HCT116 (cell line): ENCODE measurements at regions not wholly inside any gene's neighbourhood (a gene's known extent, or its start where the extent isn't known, plus 50 kb on each side); places are given as distances from the start of the nearest gene placed in this dataset.

Experiments
- ATAC-seq: fragments of 200-7000 bp; cut with Tn5 transposase; 2 replicates; pipeline ENCODE4 v1.9.1; 2020; ENCODE audit warnings: mild to moderate bottlenecking, moderate library complexity
- BruUV-seq: library from RNA; stranded (reverse); fragments of 400-500 nt; replicated peaks from 2 replicates; lab custom pipeline; 2021; lab: Mats Ljungman, UMichigan
- CTCF ChIA-PET: fragments of 300-600 bp; sonication (Branson Sonifier 250); formaldehyde crosslinking; loops from one replicate; lab custom pipeline; 2021; ENCODE audit warnings: antibody characterized with exemption; lab: Charles Lee
- POLR2A ChIA-PET: fragments of 300-600, 350-600 bp; sonication (Branson Sonifier 250); formaldehyde crosslinking; loops from one replicate; lab custom pipeline; 2021; ENCODE audit warnings: antibody characterized with exemption; lab: Charles Lee
- RAD21 ChIA-PET, 2 experiments: fragments of 300-600 bp; sonication (Branson Sonifier 250); formaldehyde crosslinking; loops; one replicate each; lab custom pipeline; 2023; ENCODE audit warnings: low total read pairs in 2 of 2; ENCODE audit not compliant: uncharacterized antibody in 2 of 2, unreplicated experiment in 2 of 2, low non-redundant PET in 1 of 2; lab: Charles Lee
- DNase-seq: peaks from one replicate; pipeline ENCODE4 v3.0.0-alpha.2; 2010; ENCODE audit warnings: low read depth, low spot score
- H2AFZ ChIP-seq: fragments of 200-600 bp; shearing (Covaris generic), sonication (generic); 2 replicates; pipeline ENCODE4 v1.6.1; 2017; ENCODE audit warnings: low read depth, mixed run types, mixed read lengths, antibody characterized with exemption, low read length; ENCODE audit not compliant: poor library complexity, severe bottlenecking
- H3K27ac ChIP-seq: 2 replicates; pipeline ENCODE4 v1.5.1; 2012; ENCODE audit warnings: low read depth, low read length
- H3K27me3 ChIP-seq: fragments of 200-600 bp; sonication (generic); 2 replicates; pipeline ENCODE4 v1.6.1; 2016; ENCODE audit warnings: mixed run types, low read length, mixed read lengths; ENCODE audit not compliant: insufficient read depth
- H3K36me3 ChIP-seq, 2 experiments: fragments of 200-500 bp in 1 of 2; fragments of 200-600 bp in 1 of 2; sonication (Bioruptor generic) in 1 of 2; sonication (generic) in 1 of 2; 2 replicates each; pipeline versions ENCODE4 v1.5.1 to v1.6.1; 2014 to 2016; ENCODE audit warnings: low read length in 2 of 2, inconsistent platforms in 1 of 2, mixed read lengths in 1 of 2, mixed run types in 1 of 2; ENCODE audit not compliant: insufficient read depth in 2 of 2, control insufficient read depth in 1 of 2
- H3K4me1 ChIP-seq, 2 experiments: fragments of 200-600 bp in 1 of 2; sonication (generic) in 1 of 2; 2 replicates each; pipeline versions ENCODE4 v1.5.1 to v1.6.1; 2012 to 2017; ENCODE audit warnings: low read length in 2 of 2, inconsistent platforms in 1 of 2, mild to moderate bottlenecking in 1 of 2, mixed read lengths in 1 of 2, mixed run types in 1 of 2, moderate library complexity in 1 of 2; ENCODE audit not compliant: insufficient read depth in 2 of 2, control insufficient read depth in 1 of 2
- H3K4me2 ChIP-seq: fragments of 200-600 bp; sonication (generic); 2 replicates; pipeline ENCODE4 v1.6.1; 2017; ENCODE audit warnings: mixed run types, low read length, mixed read lengths
- H3K4me3 ChIP-seq, 2 experiments: fragments of 200-600 bp in 1 of 2; sonication (generic) in 1 of 2; replicated peaks in 1 of 2; 2 replicates each; pipeline ENCODE4 v1.5.1; 2011 to 2016; ENCODE audit warnings: low read length in 2 of 2, control low read depth in 1 of 2, low read depth in 1 of 2, mild to moderate bottlenecking in 1 of 2, mixed read lengths in 1 of 2, mixed run types in 1 of 2
- H3K79me2 ChIP-seq: fragments of 200-600 bp; sonication (generic); 2 replicates; pipeline ENCODE4 v1.6.1; 2017; ENCODE audit warnings: mild to moderate bottlenecking, mixed run types, low read length, moderate library complexity, mixed read lengths; ENCODE audit not compliant: insufficient read depth
- H3K9ac ChIP-seq: fragments of 200-600 bp; sonication (generic); 2 replicates; pipeline ENCODE4 v1.6.1; 2016; ENCODE audit warnings: low read length, mixed read lengths
- H3K9me2 ChIP-seq: fragments of 200-600 bp; sonication (generic), shearing (Covaris generic); 2 replicates; pipeline ENCODE4 v1.6.1; 2017; ENCODE audit warnings: mixed run types, mild to moderate bottlenecking, moderate library complexity; ENCODE audit not compliant: insufficient read depth
- H3K9me3 ChIP-seq, 2 experiments: fragments of 200-500 bp in 1 of 2; fragments of 200-600 bp in 1 of 2; sonication (Bioruptor generic) in 1 of 2; sonication (generic) in 1 of 2; 2 replicates each; pipeline ENCODE4 v1.6.1; 2014 to 2017; ENCODE audit warnings: low read length in 2 of 2, mixed read lengths in 2 of 2, inconsistent platforms in 1 of 2, low read depth in 1 of 2, mild to moderate bottlenecking in 1 of 2, mixed run types in 1 of 2, moderate library complexity in 1 of 2; ENCODE audit not compliant: control insufficient read depth in 1 of 2, insufficient read depth in 1 of 2
- H4K20me1 ChIP-seq: fragments of 200-600 bp; sonication (generic), shearing (Covaris generic); 2 replicates; pipeline ENCODE4 v1.6.1; 2017; ENCODE audit warnings: mixed run types, mild to moderate bottlenecking, moderate library complexity; ENCODE audit not compliant: insufficient read depth
- ATF3 ChIP-seq: IDR thresholded peaks from 2 replicates; pipeline ENCODE4 v1.6.1; 2012
- CBX3 ChIP-seq: IDR thresholded peaks from 2 replicates; pipeline ENCODE4 v1.6.1; 2012; ENCODE audit warnings: low read depth
- EGR1 ChIP-seq: IDR thresholded peaks from 2 replicates; pipeline ENCODE4 v1.6.1; 2012; ENCODE audit warnings: low read depth
- POLR2A ChIP-seq: IDR thresholded peaks from 2 replicates; pipeline ENCODE4 v1.7.0; 2011; ENCODE audit warnings: borderline replicate concordance; ENCODE audit not compliant: insufficient read depth, insufficient read length; ENCODE audit errors: extremely low read depth
- POLR2AphosphoS5 ChIP-seq: IDR thresholded peaks from 2 replicates; pipeline ENCODE4 v1.6.1; 2011; ENCODE audit warnings: mild to moderate bottlenecking, low read depth, low read length, moderate library complexity
- REST ChIP-seq: IDR thresholded peaks from 2 replicates; pipeline ENCODE4 v1.6.1; 2012; ENCODE audit warnings: low read depth
- SIN3A ChIP-seq: IDR thresholded peaks from 2 replicates; pipeline ENCODE4 v1.6.1; 2012; ENCODE audit warnings: low read depth
- SP1 ChIP-seq: IDR thresholded peaks from 2 replicates; pipeline ENCODE4 v1.6.1; 2012; ENCODE audit warnings: low read depth
- SRF ChIP-seq: IDR thresholded peaks from 2 replicates; pipeline ENCODE4 v1.6.1; 2012; ENCODE audit warnings: low read depth
- YY1 ChIP-seq: IDR thresholded peaks from 2 replicates; pipeline ENCODE4 v1.6.1; 2011; ENCODE audit warnings: low read length, low read depth, moderate library complexity, mild to moderate bottlenecking; ENCODE audit not compliant: insufficient replicate concordance; ENCODE audit errors: extremely low read depth
- ZBTB33 ChIP-seq: IDR thresholded peaks from 2 replicates; pipeline ENCODE4 v1.6.1; 2011; ENCODE audit warnings: mild to moderate bottlenecking, low read length, moderate library complexity; ENCODE audit not compliant: insufficient replicate concordance; ENCODE audit errors: extremely low read depth
- ZFX ChIP-seq: fragments of 450-650 bp; IDR thresholded peaks from 2 replicates; pipeline ENCODE4 v1.6.1; 2017
- ZNF274 ChIP-seq: fragments of 200-500 bp; sonication (Bioruptor generic); IDR thresholded peaks from 2 replicates; pipeline ENCODE4 v1.6.1; 2014; ENCODE audit warnings: mild to moderate bottlenecking, low read depth, low read length, inconsistent platforms
- intact Hi-C: fragments of 100-400 bp; cut with micrococcal nuclease; formaldehyde crosslinking; loops from 2 replicates; pipeline ENCODE4 v1.10.0; 2022

GRCh38 chr5:127192150-127192549 lies 98.4 kb upstream of the MEGF10 start:
- no peaks in the 10 kb centered on the region for H3K9me2 ChIP-seq
- TF ChIP-seq SP1, result no peak
- no peak for TF ChIP-seq ZNF274
- no peak overlapping the region for H3K4me3 ChIP-seq
- no peaks in the 10 kb centered on the region for H3K4me1 ChIP-seq
- intact Hi-C loops, result no loop called here
- ATAC-seq, result no peak
- no TSS peak for BruUV-seq
- no peaks in the 10 kb centered on the region for H3K79me2 ChIP-seq
- ChIA-PET POLR2A (no interaction called here), RAD21 (no interaction called here), CTCF (no interaction called here)
- H3K9ac ChIP-seq, result no peak overlapping the region
- no peaks in the 10 kb centered on the region for H3K27me3 ChIP-seq
- H3K9me3 ChIP-seq, result no peaks in the 10 kb centered on the region
- no peak for DNase-seq
- no peak overlapping the region for H3K27ac ChIP-seq
- no peak overlapping the region for H3K4me2 ChIP-seq
- H2AFZ ChIP-seq, result no peak overlapping the region
- no peaks in the 10 kb centered on the region for H3K36me3 ChIP-seq
- H4K20me1 ChIP-seq, result no peaks in the 10 kb centered on the region

DNA sequence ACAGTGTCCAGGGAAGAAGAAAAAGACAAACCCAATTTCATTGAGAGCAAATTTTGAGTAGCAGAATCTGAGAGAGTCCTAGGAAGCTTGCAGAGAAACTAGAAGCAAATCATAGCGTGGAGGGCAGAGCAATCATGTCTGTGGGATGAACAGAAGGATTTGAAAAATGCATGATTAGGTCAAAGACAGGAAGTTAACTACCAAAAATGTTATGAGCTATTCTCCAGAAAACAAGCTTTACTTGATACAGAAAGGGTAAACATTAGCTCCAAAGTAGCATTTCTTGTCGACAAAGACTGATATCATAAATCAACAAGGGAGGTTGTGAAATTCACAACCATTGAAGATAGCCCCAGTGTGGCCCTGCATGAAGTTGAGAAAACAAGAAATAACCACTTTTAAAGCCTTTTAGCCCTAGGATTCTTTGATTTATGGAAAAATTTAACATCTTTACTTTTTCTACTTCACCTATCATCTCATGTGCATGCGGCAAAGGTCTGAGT lies 97.7 kb upstream of the MEGF10 start:
- Histone ChIP-seq H3K9ac (no peak overlapping the region), H3K9me3 (no peaks in the 10 kb centered on the region), H4K20me1 (no peaks in the 10 kb centered on the region), H3K4me3 (no peak overlapping the region), H3K27ac (no peak overlapping the region), H3K27me3 (no peaks in the 10 kb centered on the region), H3K4me1 (no peaks in the 10 kb centered on the region), H3K36me3 (no peaks in the 10 kb centered on the region), H3K9me2 (no peaks in the 10 kb centered on the region), H3K79me2 (no peaks in the 10 kb centered on the region), H2AFZ (no peak overlapping the region), H3K4me2 (no peak overlapping the region)
- CTCF ChIA-PET, result no interaction called here
- DNase-seq, result no peak
- POLR2A ChIA-PET, result no interaction called here
- no TSS peak for BruUV-seq
- intact Hi-C loops, result no loop called here
- TF ChIP-seq SRF, result no peak
- no peak for TF ChIP-seq ZFX
- TF ChIP-seq EGR1, result no peak
- TF ChIP-seq REST, result no peak
- no peak for TF ChIP-seq CBX3
- no peak for TF ChIP-seq POLR2A
- TF ChIP-seq ZBTB33, result no peak
- no peak for TF ChIP-seq ATF3
- no peak for TF ChIP-seq YY1
- no peak for TF ChIP-seq SIN3A
- TF ChIP-seq POLR2AphosphoS5, result no peak
- ATAC-seq, result no peak
- RAD21 ChIA-PET, result no interaction called here
